ENCODE measurements at regions not wholly inside any gene's neighbourhood (a gene's known extent, or its start where the extent isn't known, plus 50 kb on each side); places are given as distances from the start of the nearest gene placed in this dataset.
"Not testable (repeated sequence)": the region's sequence is repeated elsewhere in the genome, so short reads cannot be mapped to it uniquely, and the experiment has no call there.

GRCh38 chr14:71534506-71534905 lies 397.7 kb upstream of the RGS6 start:
- DNase-seq (ENCODE audit: low read depth, low spot score) = no peak

- DNase-seq (ENCODE audit: low read depth, low spot score) = no peak
These were observed 396.1 kb upstream of the RGS6 start for GRCh38 chr14:71536015-71536740.

GRCh38 chr14:71536927-71537772 lies 395.1 kb upstream of the RGS6 start:
- no peak for DNase-seq (ENCODE audit: low read depth, low spot score)

GRCh38 chr14:71538288-71538687 lies 393.9 kb upstream of the RGS6 start:
- no peak for DNase-seq (ENCODE audit: low read depth, low spot score)

DNA sequence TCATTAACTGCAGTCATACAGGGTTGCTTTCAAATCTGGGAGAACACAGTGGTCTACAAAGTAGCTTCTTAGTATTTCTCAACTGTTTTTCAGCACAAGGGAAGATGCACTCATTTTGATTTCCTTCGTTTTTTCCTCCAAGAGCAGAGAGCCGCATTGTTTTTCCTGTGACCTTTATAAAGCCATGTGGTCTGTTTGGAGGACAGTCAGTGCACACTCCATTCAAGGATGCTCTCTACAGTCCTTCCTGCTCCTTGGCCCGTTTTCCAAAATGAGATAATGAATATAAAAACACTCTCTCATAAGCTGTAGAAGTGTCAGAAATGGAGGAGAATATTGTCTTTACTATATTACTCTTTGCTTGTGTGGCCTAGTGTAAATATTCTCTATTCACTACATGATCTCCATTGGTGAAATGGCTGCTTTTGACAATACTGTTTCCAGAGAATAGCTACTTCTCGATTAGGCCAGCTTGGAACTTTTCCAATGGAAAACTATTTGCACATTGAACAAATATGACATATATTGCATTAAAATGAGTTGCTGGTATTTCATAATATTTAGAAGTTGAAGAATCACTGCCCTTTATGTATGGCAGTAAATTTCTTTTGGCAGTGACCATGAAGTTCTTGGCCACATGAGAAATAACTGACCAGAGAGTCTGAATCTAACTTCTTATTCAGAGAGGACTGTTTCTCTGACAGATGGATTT lies 393.1 kb upstream of the RGS6 start:
- DNase-seq (ENCODE audit: low read depth, low spot score) = no peak

DNA sequence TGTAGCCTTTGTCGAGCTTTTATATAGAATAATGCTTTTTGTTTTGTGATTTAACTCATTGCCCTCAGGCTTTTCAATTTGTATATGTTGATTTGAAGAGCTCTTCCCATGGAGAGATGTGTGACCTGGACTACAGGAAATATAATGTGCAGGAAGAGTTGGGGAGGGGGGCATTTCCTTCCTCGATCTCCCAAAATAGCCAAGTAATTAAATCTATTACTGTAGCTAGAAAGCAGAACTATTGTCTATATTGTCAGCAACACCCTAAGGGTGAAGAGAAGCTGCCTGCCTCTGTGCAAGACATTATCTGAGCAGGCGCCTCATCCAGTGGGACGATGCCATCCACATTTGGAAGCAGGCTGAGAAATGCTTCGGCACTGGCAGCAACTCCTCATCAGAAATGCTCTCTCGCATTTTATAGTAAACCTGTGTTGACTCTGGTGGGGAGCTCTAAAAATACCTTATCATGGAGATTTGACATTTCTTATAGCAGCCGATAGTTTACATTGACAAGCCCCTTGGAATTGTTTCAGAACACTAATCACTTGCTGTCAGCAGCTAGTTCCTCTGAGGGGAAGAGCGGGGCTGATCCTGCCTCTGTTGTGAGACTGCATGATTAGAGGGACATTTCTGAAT lies 392.5 kb upstream of the RGS6 start:
- DNase-seq (ENCODE audit: low read depth, low spot score) = no peak

GRCh38 chr14:71541271-71541670 lies 391.0 kb upstream of the RGS6 start:
- no peak for DNase-seq (ENCODE audit: low read depth, low spot score)

DNA sequence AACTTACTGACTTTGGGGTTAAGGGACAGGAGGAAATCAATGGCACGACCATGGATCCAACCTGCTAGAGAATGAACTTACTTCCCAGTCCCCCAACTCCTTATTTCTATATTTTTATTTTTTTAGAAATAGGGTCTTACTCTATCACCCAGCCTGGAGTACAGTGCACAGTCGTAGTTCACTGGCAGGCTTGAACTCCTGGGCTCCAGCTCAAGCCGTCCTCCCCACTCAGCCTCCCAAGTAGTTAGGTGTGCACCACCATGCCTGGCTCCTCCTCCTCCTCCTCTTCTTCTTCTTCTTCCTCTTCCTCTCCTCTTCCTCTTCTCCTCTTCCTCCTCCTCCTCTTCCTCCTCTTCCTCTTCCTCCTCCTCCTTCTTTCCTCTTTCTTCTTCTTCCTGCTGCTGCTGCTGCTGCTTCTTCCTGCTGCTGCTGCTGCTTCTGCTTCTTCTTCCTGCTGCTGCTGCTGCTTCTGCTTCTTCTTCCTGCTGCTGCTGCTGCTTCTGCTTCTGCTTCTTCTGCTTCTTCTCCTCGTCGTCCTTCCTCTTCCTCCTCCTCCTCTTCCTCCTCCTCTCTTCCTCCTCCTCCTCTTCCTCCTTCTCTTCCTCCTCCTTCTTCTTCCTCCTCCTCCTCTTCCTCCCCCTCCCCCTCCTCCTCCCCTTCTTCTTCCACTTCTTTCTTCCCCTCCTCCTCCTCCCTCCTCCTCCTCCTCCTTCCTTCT lies 390.1 kb upstream of the RGS6 start:
- no peak for DNase-seq (ENCODE audit: low read depth, low spot score)

DNA sequence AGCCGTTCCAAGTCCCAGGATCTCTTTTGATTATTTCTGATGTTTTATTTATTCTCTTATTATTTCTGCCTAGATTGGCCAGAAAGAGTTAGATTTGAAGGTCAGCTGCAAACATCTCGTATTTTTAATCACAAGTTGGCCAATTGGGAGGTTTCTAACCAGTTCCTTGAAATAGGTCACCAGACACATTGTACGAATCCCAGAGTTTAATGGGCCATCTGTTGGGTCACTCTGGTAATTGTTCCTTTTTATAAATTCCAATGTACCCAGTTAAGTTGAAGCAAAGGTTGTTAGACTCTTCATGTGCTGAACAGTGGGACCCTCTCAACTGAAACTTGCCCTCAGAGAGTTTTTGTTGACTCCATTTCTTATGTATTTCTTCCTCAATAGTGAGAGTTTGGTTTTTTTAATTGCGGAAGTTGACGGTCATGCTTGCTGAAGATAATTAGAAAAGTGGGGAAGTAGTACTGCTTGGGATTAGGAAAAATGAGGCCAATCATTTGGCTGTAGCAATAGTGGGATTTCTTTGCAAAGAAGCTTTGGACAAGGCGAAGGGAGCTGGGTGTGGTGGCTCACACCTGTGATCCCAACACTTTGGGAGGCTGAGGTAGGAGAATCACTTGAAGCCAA lies 382.7 kb upstream of the RGS6 start:
- no peak for DNase-seq (ENCODE audit: low read depth, low spot score)

DNA sequence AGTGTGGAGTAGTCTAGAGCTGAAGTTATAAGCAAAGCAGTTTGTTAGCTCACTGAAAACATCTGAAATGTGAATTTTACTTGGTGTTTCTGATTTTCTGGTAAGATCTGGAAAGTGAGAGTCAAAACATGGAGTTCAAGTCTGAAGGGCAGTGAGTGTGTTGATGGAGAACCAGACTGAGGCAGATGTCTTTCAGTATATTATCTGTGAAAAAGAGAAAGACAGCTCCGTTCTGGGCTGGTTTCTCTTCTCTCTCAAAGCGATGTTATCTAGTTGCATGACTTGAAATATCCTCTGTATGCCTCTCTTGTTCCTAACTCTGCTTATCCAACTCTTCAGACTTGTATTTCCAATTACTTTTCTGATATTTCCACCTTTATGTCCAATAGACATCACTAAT lies 381.9 kb upstream of the RGS6 start:
- no peak for DNase-seq (ENCODE audit: low read depth, low spot score)

DNA sequence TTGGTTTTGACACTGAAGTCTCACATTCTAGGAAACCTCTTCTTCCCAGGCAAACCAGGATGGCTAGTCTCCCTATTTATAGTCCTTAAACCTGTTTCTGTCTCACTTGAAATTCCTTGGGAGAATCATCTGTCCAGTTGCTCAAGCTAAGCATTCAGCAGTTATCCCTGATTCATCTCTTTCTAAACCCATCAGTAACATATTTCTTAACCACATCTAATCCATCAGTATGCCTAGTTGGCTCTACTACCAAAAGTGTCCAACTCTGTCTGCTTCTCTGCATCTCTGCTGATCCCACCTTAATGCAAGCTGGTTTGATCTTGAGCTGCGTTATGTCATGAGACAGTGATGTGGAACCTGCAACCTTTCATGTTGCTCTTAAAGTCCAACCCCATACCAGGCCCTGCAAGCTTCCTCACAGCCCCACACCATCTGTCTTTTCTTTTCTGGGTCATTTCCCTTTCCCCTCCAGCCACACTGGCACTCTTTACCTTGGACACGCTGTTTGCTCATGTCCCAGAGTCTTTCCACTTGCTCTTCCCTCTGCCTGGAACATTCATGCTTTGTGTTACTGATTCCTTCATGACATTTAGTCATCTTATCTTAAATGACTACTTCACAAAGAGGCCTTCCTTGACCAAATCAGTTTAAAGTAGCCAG lies 380.8 kb upstream of the RGS6 start:
- no peak for DNase-seq (ENCODE audit: low read depth, low spot score)

DNA sequence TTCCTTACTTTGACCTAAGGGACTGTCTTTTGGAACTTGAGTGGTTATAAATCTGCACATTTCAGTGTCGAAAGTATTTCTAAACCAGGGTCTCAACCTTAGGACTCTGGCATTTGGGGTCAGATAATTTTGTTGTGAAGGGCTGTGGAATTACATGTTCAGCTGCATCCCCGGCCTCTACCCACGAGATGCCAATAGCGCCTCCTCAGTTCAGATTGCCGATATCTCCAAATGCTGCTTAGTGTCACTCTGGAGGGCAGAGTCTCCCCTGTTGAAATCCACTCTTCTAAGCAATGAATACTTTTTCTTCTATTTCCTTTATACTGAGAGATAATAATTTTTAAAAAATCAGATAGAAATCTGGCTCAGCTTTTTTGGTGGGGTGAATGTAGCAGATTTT lies 379.4 kb upstream of the RGS6 start:
- DNase-seq (ENCODE audit: low read depth, low spot score) = no peak

DNA sequence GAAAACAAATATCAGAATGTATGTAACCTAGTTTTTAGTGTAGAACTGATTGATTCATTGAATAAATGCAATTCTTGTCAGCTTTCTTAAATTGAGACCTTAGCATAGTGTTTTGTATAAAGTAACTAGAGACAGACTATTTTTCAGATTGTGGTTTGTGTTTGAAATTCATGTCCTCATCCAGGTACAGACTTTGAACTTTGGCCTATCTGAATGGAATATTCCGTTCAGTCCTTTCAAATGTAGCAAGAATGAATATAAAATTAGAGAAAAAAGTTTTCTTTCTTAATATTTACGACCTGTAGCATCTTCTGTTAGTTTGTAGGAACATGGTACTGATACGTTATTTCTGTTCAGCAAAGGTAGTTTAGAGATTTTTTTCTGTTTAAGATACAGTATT lies 378.4 kb upstream of the RGS6 start:
- no peak for DNase-seq (ENCODE audit: low read depth, low spot score)

DNA sequence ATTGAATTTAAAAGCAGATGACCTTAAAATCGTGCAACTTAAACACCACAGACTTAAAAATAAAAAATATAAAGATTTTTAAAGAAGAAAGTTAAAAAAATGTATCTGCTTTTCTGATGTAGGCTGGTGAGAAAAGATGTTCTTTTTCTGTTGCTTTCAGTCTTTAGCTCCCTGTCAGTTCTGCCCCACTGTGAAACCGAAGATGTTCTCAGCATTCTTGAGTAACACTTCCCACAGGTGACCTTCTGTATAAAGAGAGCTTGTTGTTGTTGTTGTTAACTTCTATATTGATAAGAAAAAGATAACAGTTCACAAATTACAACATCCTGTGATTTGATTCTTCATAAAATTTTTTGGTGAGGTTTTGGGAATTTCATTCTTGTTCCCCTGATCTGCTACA lies 377.9 kb upstream of the RGS6 start:
- no peak for DNase-seq (ENCODE audit: low read depth, low spot score)

GRCh38 chr14:71554959-71555612 lies 377.1 kb upstream of the RGS6 start:
- no peak for DNase-seq (ENCODE audit: low read depth, low spot score)

DNA sequence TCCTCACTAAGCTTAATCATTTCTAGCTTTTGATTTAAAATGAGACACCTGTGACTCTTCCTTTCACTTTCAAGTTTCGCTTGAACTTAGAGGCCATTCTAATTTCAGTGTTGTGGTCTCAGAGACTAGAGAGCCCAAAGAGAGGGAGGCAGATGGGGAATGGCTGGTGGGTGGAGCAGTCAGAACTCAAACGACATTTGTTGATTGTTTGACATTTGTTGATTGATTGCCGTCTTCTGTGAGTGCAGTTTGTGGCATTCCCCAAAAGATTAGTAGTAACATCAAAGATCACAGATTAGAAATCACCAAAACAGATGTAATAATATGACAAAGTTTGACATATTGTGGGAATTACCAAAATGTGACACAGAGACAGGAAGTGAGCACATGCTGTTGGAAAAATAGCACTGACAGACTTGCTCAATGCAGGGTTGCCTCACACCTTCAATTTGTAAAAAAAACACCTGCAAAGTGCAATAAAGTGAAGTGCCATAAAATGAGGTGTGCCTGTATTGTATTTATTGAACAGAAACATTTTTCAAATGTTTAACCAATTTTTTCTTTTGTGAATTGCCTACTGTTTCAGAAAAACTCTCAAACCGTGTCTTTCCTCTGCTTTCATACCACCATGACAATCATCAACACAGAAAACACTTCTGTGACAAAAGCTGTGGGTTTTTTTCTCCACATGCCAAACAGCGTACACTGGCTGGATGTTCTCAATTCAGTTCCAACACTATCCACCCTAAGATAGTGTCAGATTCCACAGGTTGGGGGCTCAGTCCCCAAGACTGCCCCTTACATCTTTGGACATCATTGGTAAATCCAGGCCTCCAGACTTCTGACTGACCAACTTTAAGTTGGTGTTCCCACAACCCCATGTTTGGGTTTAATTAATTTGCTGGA lies 376.3 kb upstream of the RGS6 start:
- DNase-seq (ENCODE audit: low read depth, low spot score) = peak; percentile 51

DNA sequence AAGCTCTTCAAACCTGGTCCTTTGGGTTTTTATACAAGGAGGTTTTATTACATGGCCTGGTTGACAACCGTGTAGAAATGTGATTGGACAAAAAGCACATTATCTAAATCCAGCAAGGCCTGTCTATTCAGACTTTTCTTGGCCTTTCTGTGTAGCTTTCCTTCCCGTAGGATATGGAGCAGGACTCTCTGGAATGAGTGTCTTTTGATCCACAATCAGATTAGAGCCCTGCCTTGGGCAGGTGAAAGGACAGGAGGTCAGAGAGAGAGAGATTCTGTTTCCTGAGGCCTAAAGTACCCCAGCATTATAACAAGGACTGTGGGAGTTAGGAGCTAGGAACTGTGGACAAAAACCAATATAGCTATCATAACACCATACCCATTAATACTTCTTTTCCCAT lies 375.5 kb upstream of the RGS6 start:
- no peak for DNase-seq (ENCODE audit: low read depth, low spot score)

DNA sequence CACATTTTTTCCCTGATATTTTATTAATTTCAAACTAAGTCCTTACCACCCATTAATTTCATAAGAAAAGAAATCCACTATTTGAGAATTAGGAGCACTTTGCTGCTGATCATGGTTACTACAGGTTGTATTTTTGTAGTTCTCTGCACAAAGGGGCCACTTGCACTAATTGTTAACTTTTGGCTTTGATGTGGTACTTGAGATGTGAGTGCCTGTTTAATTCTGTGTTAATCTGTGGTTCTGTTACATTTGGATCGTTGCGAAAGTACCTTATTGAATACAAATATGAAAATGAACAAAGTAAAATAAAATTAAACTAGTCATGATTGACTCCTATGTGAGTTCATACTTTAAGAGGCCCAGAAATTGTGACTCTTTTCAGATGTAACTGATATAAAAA lies 374.9 kb upstream of the RGS6 start:
- no peak for DNase-seq (ENCODE audit: low read depth, low spot score)

GRCh38 chr14:71558943-71559342 lies 373.3 kb upstream of the RGS6 start:
- DNase-seq (ENCODE audit: low read depth, low spot score) = not testable (repeated sequence)

Data from activated naive CD8-positive, alpha-beta T cell treated with anti-CD3 and anti-CD28 coated beads, Interleukin-2, amount 50 U/mL, for 16 hours (primary cell).